NCI-H226 (cell line): ENCODE measurements at regions not wholly inside any gene's neighbourhood (a gene's known extent, or its start where the extent isn't known, plus 50 kb on each side); places are given as distances from the start of the nearest gene placed in this dataset.
"Not testable (repeated sequence)": the region's sequence is repeated elsewhere in the genome, so short reads cannot be mapped to it uniquely, and the experiment has no call there.

Experiments
- DNase-seq: peaks from one replicate; pipeline ENCODE4 v3.0.0-alpha.2; 2015

GRCh38 chr13:30054546-30054945 lies 204.1 kb upstream of the UBL3 start:
- not testable (repeated sequence) for DNase-seq

- DNase-seq, result no peak
Observed at GRCh38 chr13:30053939-30054338, 203.5 kb upstream of the UBL3 start.

- DNase-seq, result peak; percentile 10
Observed at GRCh38 chr13:30052120-30052519, 201.7 kb upstream of the UBL3 start.

GRCh38 chr13:30051531-30052060 lies 201.2 kb upstream of the UBL3 start:
- no peak for DNase-seq

GRCh38 chr13:30049692-30050091 lies 199.3 kb upstream of the UBL3 start:
- no peak for DNase-seq

- DNase-seq, result peak; percentile 38
Observed at GRCh38 chr13:30047154-30047874, 196.9 kb upstream of the UBL3 start.

- peak; percentile 50 for DNase-seq
Observed at GRCh38 chr13:30045916-30046704, 195.7 kb upstream of the UBL3 start.

GRCh38 chr13:30044932-30045331 lies 194.5 kb upstream of the UBL3 start:
- no peak for DNase-seq

GRCh38 chr13:30043631-30043925 lies 193.2 kb upstream of the UBL3 start:
- no peak for DNase-seq

- no peak for DNase-seq
Observed at GRCh38 chr13:30042891-30043630, 192.6 kb upstream of the UBL3 start.

- no peak for DNase-seq
Observed at GRCh38 chr13:30042272-30042671, 191.9 kb upstream of the UBL3 start.

GRCh38 chr13:30039511-30039911 lies 189.1 kb upstream of the UBL3 start:
- DNase-seq, result no peak

GRCh38 chr13:30038884-30039283 lies 188.5 kb upstream of the UBL3 start:
- DNase-seq, result peak; percentile 80

GRCh38 chr13:30037766-30038165 lies 187.3 kb upstream of the UBL3 start:
- DNase-seq, result no peak

GRCh38 chr13:30037306-30037705 lies 186.9 kb upstream of the UBL3 start:
- DNase-seq, result no peak

GRCh38 chr13:30034458-30034795 lies 184.0 kb upstream of the UBL3 start:
- DNase-seq, result no peak

- DNase-seq, result peak; percentile 10
Observed at GRCh38 chr13:30033681-30034457, 183.5 kb upstream of the UBL3 start.

GRCh38 chr13:30032263-30032662 lies 181.8 kb upstream of the UBL3 start:
- DNase-seq, result no peak

GRCh38 chr13:30031488-30031887 lies 181.1 kb upstream of the UBL3 start:
- no peak for DNase-seq

- no peak for DNase-seq
Observed at GRCh38 chr13:30030141-30030750, 179.8 kb upstream of the UBL3 start.

- DNase-seq, result no peak
Observed at GRCh38 chr13:30027569-30028455, 177.4 kb upstream of the UBL3 start.
